GM13977 (cell line): ENCODE measurements at regions not wholly inside any gene's neighbourhood (a gene's known extent, or its start where the extent isn't known, plus 50 kb on each side); places are given as distances from the start of the nearest gene placed in this dataset.

Experiments
- DNase-seq: peaks from one replicate; pipeline ENCODE4 v3.0.0; 2012; ENCODE audit warnings: low spot score
- CTCF ChIP-seq: IDR thresholded peaks from 2 replicates; pipeline ENCODE4 v1.5.1; 2012; ENCODE audit warnings: mild to moderate bottlenecking, control low read depth; ENCODE audit not compliant: insufficient read depth; ENCODE audit errors: extremely low read depth, missing control alignments
- in situ Hi-C: fragments of 300-500 bp; cut with MboI; formaldehyde crosslinking; loops from one replicate; pipeline ENCODE4 v1.12.0; 2022; ENCODE audit warnings: low sequenced_read_pairs, low pct_unique_long_range_greater_than_20kb, mixed read lengths, inconsistent platforms; ENCODE audit not compliant: unreplicated experiment

GRCh38 chr9:135340726-135341475 is 138.7 kb upstream of the PPP1R26 start:
- DNase-seq = no peak
- no peak for TF ChIP-seq CTCF
- in situ Hi-C loops = no loop called here

GRCh38 chr9:135341612-135342169 is 137.9 kb upstream of the PPP1R26 start:
- TF ChIP-seq CTCF = no peak
- DNase-seq = no peak
- in situ Hi-C loops = no loop called here

DNA sequence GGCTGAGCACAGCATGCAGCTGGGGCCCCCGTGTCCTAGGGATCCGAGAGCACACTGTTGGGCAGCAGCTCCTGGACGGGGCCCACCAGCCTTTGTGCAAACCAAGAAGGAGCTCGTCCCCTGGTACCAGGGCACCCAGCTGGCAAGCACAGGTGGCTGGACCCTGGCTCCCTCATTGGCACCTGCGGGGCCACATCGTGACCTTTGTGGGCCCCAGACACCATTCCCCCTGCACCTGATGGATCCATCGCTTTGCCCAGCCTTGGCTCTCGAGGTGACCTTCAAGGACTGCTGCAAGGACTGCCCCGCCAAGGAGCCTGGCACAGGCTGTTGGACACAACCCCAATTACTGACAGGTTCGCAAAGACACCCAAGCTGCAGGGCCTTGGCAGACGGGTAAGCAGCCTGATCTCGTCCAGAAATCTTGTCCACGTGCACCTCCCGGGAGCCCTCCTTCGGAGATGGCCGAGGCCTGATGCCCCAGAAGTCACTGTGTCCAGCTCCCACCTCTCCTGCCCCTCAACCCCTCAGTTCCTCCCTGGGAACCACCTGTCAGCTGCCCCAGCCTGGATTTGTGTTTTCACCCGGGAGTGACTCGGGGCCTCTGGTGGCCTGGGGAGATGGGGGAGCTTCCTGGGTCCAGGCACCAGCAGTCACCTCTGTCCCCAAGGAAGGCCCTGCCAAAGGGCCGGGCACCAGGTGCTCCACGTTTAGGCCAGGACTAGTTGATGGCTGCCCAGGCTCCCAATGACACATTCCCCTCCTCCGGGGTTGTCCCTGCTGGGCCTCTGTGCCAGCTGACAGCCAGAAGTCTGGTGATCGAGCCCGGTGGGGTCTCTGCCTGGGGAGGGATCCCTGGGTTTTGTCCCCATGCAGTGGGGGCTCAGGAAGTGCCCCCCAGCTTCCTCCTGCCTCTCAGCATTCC is 137.1 kb upstream of the PPP1R26 start:
- in situ Hi-C loops = no loop called here

DNA sequence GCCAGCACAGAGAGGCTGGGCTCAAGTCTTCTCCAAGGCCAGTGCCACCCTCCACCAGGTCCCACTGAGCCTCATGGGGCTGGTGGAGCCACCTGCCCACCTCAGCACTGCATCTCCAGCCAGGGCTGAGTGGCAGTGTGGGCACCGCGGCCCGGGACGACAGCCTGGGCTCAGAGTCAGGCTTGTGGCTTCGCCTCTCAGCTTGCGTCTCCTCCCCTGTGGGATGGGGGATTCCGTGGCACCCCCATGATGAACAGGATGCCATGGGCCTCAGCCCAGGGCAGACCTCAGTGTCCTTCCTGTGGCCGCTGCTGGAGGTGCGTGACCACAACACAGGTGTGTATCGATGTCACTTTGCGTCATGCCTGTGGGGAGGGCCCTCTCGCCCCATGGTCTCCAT is 136.4 kb upstream of the PPP1R26 start:
- TF ChIP-seq CTCF = no peak
- no peak for DNase-seq
- in situ Hi-C loops = no loop called here

More for the DNA sequence above, 137.1 kb upstream of the PPP1R26 start:
- DNase-seq = no peak
- no peak for TF ChIP-seq CTCF

DNA sequence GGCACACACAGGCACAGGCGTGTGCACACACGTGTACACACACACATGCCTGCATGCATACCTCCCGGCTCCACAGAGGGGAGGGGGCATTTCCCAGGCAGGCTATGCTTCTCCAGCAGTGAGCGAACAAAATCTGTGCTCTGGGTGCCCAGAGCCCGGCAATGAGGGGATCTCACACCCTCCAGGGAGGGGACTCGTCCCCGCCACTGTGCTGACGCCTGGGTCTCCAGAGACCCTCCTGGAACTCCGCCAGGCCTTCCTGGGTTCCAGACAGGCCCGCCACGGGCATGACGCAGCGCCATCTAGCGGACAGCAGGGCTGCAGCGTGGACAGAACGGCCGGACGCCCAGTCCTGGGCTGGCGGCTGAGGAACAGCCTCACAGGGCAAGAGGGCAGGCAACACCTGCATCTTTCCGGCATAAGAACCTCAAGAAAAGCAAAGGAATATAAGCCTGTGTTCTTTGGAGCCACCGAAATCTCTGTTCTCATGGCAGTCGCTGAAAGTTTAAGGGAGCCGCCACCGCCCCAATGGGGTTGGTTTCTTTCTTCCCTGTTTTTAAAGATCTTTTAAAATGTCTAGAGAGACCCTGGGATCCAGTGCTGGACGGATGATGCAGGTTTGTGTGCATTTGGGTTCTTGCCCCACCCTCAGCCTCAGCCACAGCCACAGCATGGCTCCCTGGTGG is 135.6 kb upstream of the PPP1R26 start:
- peak; percentile 91 for TF ChIP-seq CTCF
- DNase-seq = peak; percentile 84
- in situ Hi-C loops = no loop called here

- no peak for TF ChIP-seq CTCF
- no peak for DNase-seq
- in situ Hi-C loops = no loop called here
Observed at GRCh38 chr9:135344523-135344901, 135.1 kb upstream of the PPP1R26 start.
